Adrenal gland (tissue), 5 donors: ENCODE measurements at regions not wholly inside any gene's neighbourhood (a gene's known extent, or its start where the extent isn't known, plus 50 kb on each side); places are given as distances from the start of the nearest gene placed in this dataset.

ENCODE experiments used
- POLR2A ChIP-seq, 2 donors: fragments of 450-650 bp; IDR thresholded peaks; one replicate each; pipeline ENCODE4 v1.6.1; 2017; ENCODE audit warnings: antibody characterized with exemption in 2 of 2, mild to moderate bottlenecking in 2 of 2, moderate library complexity in 1 of 2
- TF ChIP-seq, protein P1 (sequence below), 6 experiments: fragments of 450-650 bp in 4 of 6; fragments of 200-600 bp in 2 of 6; sonication (generic) in 1 of 6; IDR thresholded peaks; 1 replicate in 5 of 6; 2 replicates in 1 of 6; pipeline versions ENCODE4 v1.5.1 to v1.8.0; 2016 to 2021; ENCODE audit warnings: antibody characterized with exemption in 6 of 6, mild to moderate bottlenecking in 2 of 6, moderate library complexity in 1 of 6
- donor health status: DM: no; HTN: no; CAD: no.

DNA sequence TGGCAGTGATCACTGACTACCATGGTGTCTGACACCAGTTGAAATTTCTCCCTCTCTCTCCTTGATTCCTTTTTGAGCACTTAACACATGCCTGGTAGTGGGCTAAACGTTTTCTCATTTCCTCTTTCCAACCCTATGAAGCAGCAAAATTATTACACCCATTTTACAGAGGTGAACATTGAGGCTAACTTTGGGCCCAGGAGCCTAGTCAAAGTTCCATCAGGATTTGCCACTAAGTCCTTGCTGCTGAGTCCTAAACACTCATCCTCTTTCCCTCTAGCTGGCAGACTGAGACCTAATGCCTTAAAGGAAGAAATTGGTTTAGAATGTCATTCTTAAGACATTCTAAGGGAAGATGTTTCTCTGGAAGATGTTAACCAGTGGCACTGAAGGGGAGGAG lies 74.7 kb upstream of the IRX3 start:
- no peak for TF ChIP-seq POLR2A (IDR thresholded peaks at IDR 0.05)
- TF ChIP-seq, protein P1, sequence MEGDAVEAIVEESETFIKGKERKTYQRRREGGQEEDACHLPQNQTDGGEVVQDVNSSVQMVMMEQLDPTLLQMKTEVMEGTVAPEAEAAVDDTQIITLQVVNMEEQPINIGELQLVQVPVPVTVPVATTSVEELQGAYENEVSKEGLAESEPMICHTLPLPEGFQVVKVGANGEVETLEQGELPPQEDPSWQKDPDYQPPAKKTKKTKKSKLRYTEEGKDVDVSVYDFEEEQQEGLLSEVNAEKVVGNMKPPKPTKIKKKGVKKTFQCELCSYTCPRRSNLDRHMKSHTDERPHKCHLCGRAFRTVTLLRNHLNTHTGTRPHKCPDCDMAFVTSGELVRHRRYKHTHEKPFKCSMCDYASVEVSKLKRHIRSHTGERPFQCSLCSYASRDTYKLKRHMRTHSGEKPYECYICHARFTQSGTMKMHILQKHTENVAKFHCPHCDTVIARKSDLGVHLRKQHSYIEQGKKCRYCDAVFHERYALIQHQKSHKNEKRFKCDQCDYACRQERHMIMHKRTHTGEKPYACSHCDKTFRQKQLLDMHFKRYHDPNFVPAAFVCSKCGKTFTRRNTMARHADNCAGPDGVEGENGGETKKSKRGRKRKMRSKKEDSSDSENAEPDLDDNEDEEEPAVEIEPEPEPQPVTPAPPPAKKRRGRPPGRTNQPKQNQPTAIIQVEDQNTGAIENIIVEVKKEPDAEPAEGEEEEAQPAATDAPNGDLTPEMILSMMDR (IDR thresholded peaks at IDR 0.05), result no peak
